A172 (cell line): ENCODE measurements at regions not wholly inside any gene's neighbourhood (a gene's known extent, or its start where the extent isn't known, plus 50 kb on each side); places are given as distances from the start of the nearest gene placed in this dataset.

ENCODE experiments used
- DNase-seq: peaks from one replicate; pipeline ENCODE4 v3.0.0-alpha.2; 2015; ENCODE audit warnings: low spot score

GRCh38 chr18:47334966-47335365 is 83.5 kb upstream of the SKOR2 start:
- DNase-seq: no peak

GRCh38 chr18:47333926-47334635 is 82.6 kb upstream of the SKOR2 start:
- no peak for DNase-seq

- no peak for DNase-seq
These were observed 80.2 kb upstream of the SKOR2 start for GRCh38 chr18:47331641-47332040.

- DNase-seq: no peak
These were observed 79.6 kb upstream of the SKOR2 start for GRCh38 chr18:47331026-47331425.

GRCh38 chr18:47323158-47323557 is 71.7 kb upstream of the SKOR2 start:
- DNase-seq: peak; percentile 68

- DNase-seq: no peak
These were observed 70.4 kb upstream of the SKOR2 start for GRCh38 chr18:47321815-47322214.

GRCh38 chr18:47317824-47318508 is 66.5 kb upstream of the SKOR2 start:
- no peak for DNase-seq

- no peak for DNase-seq
These were observed 65.5 kb upstream of the SKOR2 start for GRCh38 chr18:47316924-47317323.

GRCh38 chr18:47313901-47314300 is 62.4 kb upstream of the SKOR2 start:
- no peak for DNase-seq

- DNase-seq: no peak
These were observed 60.1 kb upstream of the SKOR2 start for GRCh38 chr18:47311585-47311984.
